ENCODE measurements at regions not wholly inside any gene's neighbourhood (a gene's known extent, or its start where the extent isn't known, plus 50 kb on each side); places are given as distances from the start of the nearest gene placed in this dataset.

DNA sequence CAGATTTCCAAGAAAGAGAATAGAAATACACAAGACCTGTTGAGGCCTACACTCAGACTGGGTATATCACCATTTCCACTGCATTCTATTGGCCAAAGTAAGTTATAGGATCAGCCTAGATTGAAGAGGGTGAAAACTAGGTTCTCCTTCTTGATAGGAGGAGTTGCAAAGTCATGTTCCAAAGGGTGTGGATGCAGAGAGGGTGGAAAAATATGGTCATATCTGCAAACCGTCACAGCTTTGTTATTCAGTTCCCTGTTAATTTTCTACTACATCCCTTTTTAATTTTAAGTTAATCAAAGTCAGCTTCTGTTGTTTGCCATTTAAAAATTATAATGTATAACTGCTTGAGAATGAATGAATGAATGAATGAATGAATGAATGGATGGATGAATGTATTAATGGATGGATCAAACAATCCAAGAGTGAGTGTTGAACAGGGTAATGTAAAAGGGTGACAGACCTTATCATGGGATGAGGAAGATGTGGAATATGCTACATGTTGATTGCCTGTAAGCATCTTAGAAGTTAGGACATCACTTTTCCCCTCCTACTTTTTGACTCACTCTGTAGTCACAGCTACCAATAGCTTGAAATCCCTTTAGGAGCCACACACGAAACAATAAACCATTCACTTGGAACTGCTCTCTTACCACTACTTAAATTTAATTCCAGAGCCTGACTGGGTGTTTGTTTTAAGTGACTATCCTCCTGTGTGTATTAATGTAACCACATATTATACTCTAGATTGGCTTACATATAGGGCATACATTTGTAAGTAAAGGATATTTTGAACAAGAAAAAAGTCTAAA lies 121.5 kb downstream of the CCDC34 start:
- TF ChIP-seq RAD21 (IDR thresholded peaks at IDR 0.05) (no peak), HNF4A (conservative IDR thresholded peaks at IDR 0.05) (no peak), EGR1 (IDR thresholded peaks at IDR 0.05; ENCODE audit: low read depth in 2 of 2) (no peak)
- TF ChIP-seq, protein P1, sequence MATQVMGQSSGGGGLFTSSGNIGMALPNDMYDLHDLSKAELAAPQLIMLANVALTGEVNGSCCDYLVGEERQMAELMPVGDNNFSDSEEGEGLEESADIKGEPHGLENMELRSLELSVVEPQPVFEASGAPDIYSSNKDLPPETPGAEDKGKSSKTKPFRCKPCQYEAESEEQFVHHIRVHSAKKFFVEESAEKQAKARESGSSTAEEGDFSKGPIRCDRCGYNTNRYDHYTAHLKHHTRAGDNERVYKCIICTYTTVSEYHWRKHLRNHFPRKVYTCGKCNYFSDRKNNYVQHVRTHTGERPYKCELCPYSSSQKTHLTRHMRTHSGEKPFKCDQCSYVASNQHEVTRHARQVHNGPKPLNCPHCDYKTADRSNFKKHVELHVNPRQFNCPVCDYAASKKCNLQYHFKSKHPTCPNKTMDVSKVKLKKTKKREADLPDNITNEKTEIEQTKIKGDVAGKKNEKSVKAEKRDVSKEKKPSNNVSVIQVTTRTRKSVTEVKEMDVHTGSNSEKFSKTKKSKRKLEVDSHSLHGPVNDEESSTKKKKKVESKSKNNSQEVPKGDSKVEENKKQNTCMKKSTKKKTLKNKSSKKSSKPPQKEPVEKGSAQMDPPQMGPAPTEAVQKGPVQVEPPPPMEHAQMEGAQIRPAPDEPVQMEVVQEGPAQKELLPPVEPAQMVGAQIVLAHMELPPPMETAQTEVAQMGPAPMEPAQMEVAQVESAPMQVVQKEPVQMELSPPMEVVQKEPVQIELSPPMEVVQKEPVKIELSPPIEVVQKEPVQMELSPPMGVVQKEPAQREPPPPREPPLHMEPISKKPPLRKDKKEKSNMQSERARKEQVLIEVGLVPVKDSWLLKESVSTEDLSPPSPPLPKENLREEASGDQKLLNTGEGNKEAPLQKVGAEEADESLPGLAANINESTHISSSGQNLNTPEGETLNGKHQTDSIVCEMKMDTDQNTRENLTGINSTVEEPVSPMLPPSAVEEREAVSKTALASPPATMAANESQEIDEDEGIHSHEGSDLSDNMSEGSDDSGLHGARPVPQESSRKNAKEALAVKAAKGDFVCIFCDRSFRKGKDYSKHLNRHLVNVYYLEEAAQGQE (IDR thresholded peaks at IDR 0.05) = no peak
- TF ChIP-seq, protein P2, sequence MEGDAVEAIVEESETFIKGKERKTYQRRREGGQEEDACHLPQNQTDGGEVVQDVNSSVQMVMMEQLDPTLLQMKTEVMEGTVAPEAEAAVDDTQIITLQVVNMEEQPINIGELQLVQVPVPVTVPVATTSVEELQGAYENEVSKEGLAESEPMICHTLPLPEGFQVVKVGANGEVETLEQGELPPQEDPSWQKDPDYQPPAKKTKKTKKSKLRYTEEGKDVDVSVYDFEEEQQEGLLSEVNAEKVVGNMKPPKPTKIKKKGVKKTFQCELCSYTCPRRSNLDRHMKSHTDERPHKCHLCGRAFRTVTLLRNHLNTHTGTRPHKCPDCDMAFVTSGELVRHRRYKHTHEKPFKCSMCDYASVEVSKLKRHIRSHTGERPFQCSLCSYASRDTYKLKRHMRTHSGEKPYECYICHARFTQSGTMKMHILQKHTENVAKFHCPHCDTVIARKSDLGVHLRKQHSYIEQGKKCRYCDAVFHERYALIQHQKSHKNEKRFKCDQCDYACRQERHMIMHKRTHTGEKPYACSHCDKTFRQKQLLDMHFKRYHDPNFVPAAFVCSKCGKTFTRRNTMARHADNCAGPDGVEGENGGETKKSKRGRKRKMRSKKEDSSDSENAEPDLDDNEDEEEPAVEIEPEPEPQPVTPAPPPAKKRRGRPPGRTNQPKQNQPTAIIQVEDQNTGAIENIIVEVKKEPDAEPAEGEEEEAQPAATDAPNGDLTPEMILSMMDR (IDR thresholded peaks at IDR 0.05; ENCODE audit: low read depth, low read length, missing input control) = no peak
- TF ChIP-seq, protein P3, sequence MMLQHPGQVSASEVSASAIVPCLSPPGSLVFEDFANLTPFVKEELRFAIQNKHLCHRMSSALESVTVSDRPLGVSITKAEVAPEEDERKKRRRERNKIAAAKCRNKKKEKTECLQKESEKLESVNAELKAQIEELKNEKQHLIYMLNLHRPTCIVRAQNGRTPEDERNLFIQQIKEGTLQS (IDR thresholded peaks at IDR 0.05) = no peak
